Ovary (tissue), 3 donors: ENCODE measurements at regions not wholly inside any gene's neighbourhood (a gene's known extent, or its start where the extent isn't known, plus 50 kb on each side); places are given as distances from the start of the nearest gene placed in this dataset.

Experiments
- EP300 ChIP-seq: sonication (generic); formaldehyde crosslinking; IDR thresholded peaks from one replicate; pipeline ENCODE4 v1.6.1; 2017; ENCODE audit warnings: antibody characterized with exemption
- POLR2A ChIP-seq: fragments of 450-650 bp; IDR thresholded peaks from one replicate; pipeline ENCODE4 v1.6.1; 2017; ENCODE audit warnings: antibody characterized with exemption, mild to moderate bottlenecking, moderate library complexity
- TF ChIP-seq, protein P1 (sequence below), 3 donors: fragments of 450-650 bp in 2 of 3; fragments of 200-600 bp in 1 of 3; IDR thresholded peaks; one replicate each; pipeline versions ENCODE4 v1.5.1 to v1.8.0; 2016 to 2022; ENCODE audit warnings: antibody characterized with exemption in 3 of 3, mild to moderate bottlenecking in 1 of 3
- donor health status: DM: no; HTN: no; CAD: no.

DNA sequence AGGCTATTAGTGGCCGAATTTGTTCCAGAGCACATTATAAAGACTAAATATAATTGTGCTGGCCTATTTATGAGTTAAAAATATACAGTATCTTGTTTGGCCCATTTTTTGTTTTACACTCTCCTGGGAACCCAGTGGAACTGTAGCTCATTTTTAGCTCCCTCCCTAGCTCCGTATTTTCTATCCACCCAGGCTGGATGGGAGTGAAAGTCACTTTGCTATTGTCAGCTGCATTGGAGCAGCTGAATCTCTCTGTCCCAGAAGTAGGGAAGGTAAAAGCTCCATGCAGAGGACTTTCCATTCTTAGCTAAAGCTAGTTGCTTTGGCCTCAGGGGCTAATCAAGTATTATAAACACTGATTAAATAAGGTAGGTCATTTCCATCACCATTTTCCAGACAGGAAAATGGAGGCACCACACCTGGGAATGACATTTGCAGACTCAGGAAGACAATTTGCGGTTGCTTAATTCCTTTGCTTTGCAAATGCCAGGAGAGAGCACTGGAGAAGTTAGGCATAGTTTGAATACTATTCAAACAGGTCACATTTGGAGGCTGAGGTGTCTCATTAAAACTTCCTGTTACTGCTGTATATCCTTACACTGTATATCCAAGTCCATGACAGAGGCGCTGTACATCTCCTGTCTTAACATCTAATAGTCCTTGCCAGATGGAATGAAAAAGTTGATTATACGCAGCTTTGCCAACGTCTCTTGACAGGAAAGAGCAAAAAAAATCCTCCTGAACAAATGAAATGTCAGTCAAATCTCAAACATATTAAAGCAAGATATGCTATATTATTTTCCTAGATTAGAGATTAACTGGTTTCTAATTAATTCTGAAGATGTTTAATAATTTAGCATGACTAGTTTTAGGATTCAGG is 338.1 kb upstream of the KIRREL3 start:
- TF ChIP-seq, protein P1, sequence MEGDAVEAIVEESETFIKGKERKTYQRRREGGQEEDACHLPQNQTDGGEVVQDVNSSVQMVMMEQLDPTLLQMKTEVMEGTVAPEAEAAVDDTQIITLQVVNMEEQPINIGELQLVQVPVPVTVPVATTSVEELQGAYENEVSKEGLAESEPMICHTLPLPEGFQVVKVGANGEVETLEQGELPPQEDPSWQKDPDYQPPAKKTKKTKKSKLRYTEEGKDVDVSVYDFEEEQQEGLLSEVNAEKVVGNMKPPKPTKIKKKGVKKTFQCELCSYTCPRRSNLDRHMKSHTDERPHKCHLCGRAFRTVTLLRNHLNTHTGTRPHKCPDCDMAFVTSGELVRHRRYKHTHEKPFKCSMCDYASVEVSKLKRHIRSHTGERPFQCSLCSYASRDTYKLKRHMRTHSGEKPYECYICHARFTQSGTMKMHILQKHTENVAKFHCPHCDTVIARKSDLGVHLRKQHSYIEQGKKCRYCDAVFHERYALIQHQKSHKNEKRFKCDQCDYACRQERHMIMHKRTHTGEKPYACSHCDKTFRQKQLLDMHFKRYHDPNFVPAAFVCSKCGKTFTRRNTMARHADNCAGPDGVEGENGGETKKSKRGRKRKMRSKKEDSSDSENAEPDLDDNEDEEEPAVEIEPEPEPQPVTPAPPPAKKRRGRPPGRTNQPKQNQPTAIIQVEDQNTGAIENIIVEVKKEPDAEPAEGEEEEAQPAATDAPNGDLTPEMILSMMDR (IDR thresholded peaks at IDR 0.05) = no peak
- TF ChIP-seq POLR2A = no peak
- TF ChIP-seq EP300 = no peak
